ENCODE measurements at regions not wholly inside any gene's neighbourhood (a gene's known extent, or its start where the extent isn't known, plus 50 kb on each side); places are given as distances from the start of the nearest gene placed in this dataset.

DNA sequence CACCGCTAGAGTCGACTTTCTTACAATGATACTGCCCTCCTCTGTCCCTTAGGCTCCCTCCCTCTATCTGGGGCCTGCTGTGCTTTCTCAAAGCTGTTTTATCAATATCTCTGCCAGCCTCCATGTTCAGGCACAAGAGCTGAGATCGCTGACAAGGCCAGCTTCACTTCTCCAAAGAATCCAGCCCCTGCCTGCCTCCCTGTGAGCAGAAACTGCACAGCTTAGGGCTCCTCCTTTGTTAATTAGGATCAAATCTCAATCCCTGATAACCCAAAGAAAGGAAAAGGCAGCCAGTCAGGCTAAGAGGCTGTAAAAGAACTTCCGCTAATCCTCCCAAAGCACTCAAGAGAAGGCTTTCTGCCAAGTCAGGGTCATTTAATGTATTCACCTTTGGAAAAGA lies 616.0 kb upstream of the CDH11 start:
- TF ChIP-seq, protein P1, sequence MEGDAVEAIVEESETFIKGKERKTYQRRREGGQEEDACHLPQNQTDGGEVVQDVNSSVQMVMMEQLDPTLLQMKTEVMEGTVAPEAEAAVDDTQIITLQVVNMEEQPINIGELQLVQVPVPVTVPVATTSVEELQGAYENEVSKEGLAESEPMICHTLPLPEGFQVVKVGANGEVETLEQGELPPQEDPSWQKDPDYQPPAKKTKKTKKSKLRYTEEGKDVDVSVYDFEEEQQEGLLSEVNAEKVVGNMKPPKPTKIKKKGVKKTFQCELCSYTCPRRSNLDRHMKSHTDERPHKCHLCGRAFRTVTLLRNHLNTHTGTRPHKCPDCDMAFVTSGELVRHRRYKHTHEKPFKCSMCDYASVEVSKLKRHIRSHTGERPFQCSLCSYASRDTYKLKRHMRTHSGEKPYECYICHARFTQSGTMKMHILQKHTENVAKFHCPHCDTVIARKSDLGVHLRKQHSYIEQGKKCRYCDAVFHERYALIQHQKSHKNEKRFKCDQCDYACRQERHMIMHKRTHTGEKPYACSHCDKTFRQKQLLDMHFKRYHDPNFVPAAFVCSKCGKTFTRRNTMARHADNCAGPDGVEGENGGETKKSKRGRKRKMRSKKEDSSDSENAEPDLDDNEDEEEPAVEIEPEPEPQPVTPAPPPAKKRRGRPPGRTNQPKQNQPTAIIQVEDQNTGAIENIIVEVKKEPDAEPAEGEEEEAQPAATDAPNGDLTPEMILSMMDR (conservative IDR thresholded peaks at IDR 0.05 in 1 of 2, IDR thresholded peaks at IDR 0.05 in 1 of 2; ENCODE audit: extremely low read depth in 1 of 2, insufficient read depth in 1 of 2, low read depth in 1 of 2, low read length in 2 of 2), result no peak
- no peak for TF ChIP-seq EZH2 (IDR thresholded peaks at IDR 0.05; ENCODE audit: borderline replicate concordance, low read length)
